HL-60 (cell line): ENCODE measurements at regions not wholly inside any gene's neighbourhood (a gene's known extent, or its start where the extent isn't known, plus 50 kb on each side); places are given as distances from the start of the nearest gene placed in this dataset.

Experiments used
- CTCF ChIP-seq: IDR thresholded peaks from one replicate; pipeline ENCODE4 v1.5.1; 2011; ENCODE audit warnings: low read length, control low read depth, inconsistent platforms; ENCODE audit not compliant: insufficient read depth
- POLR2AphosphoS5 ChIP-seq: IDR thresholded peaks from 2 replicates; pipeline ENCODE4 v1.6.1; 2012; ENCODE audit warnings: low read depth

GRCh38 chr3:153334558-153334957 lies 172.5 kb downstream of the RAP2B start:
- TF ChIP-seq CTCF (no peak), POLR2AphosphoS5 (no peak)
